HCT116 (cell line): ENCODE measurements at regions not wholly inside any gene's neighbourhood (a gene's known extent, or its start where the extent isn't known, plus 50 kb on each side); places are given as distances from the start of the nearest gene placed in this dataset.

ENCODE experiments used
- ATAC-seq: fragments of 200-7000 bp; cut with Tn5 transposase; 2 replicates; pipeline ENCODE4 v1.9.1; 2020; ENCODE audit warnings: mild to moderate bottlenecking, moderate library complexity
- BruUV-seq: library from RNA; stranded (reverse); fragments of 400-500 nt; replicated peaks from 2 replicates; lab custom pipeline; 2021; lab: Mats Ljungman, UMichigan
- CTCF ChIA-PET: fragments of 300-600 bp; sonication (Branson Sonifier 250); formaldehyde crosslinking; loops from one replicate; lab custom pipeline; 2021; ENCODE audit warnings: antibody characterized with exemption; lab: Charles Lee
- POLR2A ChIA-PET: fragments of 300-600, 350-600 bp; sonication (Branson Sonifier 250); formaldehyde crosslinking; loops from one replicate; lab custom pipeline; 2021; ENCODE audit warnings: antibody characterized with exemption; lab: Charles Lee
- RAD21 ChIA-PET, 2 experiments: fragments of 300-600 bp; sonication (Branson Sonifier 250); formaldehyde crosslinking; loops; one replicate each; lab custom pipeline; 2023; ENCODE audit warnings: low total read pairs in 2 of 2; ENCODE audit not compliant: uncharacterized antibody in 2 of 2, unreplicated experiment in 2 of 2, low non-redundant PET in 1 of 2; lab: Charles Lee
- DNase-seq: peaks from one replicate; pipeline ENCODE4 v3.0.0-alpha.2; 2010; ENCODE audit warnings: low read depth, low spot score
- H2AFZ ChIP-seq: fragments of 200-600 bp; shearing (Covaris generic), sonication (generic); 2 replicates; pipeline ENCODE4 v1.6.1; 2017; ENCODE audit warnings: low read depth, mixed run types, mixed read lengths, antibody characterized with exemption, low read length; ENCODE audit not compliant: poor library complexity, severe bottlenecking
- H3K27ac ChIP-seq: 2 replicates; pipeline ENCODE4 v1.5.1; 2012; ENCODE audit warnings: low read depth, low read length
- H3K27me3 ChIP-seq: fragments of 200-600 bp; sonication (generic); 2 replicates; pipeline ENCODE4 v1.6.1; 2016; ENCODE audit warnings: mixed run types, low read length, mixed read lengths; ENCODE audit not compliant: insufficient read depth
- H3K36me3 ChIP-seq, 2 experiments: fragments of 200-500 bp in 1 of 2; fragments of 200-600 bp in 1 of 2; sonication (Bioruptor generic) in 1 of 2; sonication (generic) in 1 of 2; 2 replicates each; pipeline versions ENCODE4 v1.5.1 to v1.6.1; 2014 to 2016; ENCODE audit warnings: low read length in 2 of 2, inconsistent platforms in 1 of 2, mixed read lengths in 1 of 2, mixed run types in 1 of 2; ENCODE audit not compliant: insufficient read depth in 2 of 2, control insufficient read depth in 1 of 2
- H3K4me1 ChIP-seq, 2 experiments: fragments of 200-600 bp in 1 of 2; sonication (generic) in 1 of 2; 2 replicates each; pipeline versions ENCODE4 v1.5.1 to v1.6.1; 2012 to 2017; ENCODE audit warnings: low read length in 2 of 2, inconsistent platforms in 1 of 2, mild to moderate bottlenecking in 1 of 2, mixed read lengths in 1 of 2, mixed run types in 1 of 2, moderate library complexity in 1 of 2; ENCODE audit not compliant: insufficient read depth in 2 of 2, control insufficient read depth in 1 of 2
- H3K4me2 ChIP-seq: fragments of 200-600 bp; sonication (generic); 2 replicates; pipeline ENCODE4 v1.6.1; 2017; ENCODE audit warnings: mixed run types, low read length, mixed read lengths
- H3K4me3 ChIP-seq, 2 experiments: fragments of 200-600 bp in 1 of 2; sonication (generic) in 1 of 2; replicated peaks in 1 of 2; 2 replicates each; pipeline ENCODE4 v1.5.1; 2011 to 2016; ENCODE audit warnings: low read length in 2 of 2, control low read depth in 1 of 2, low read depth in 1 of 2, mild to moderate bottlenecking in 1 of 2, mixed read lengths in 1 of 2, mixed run types in 1 of 2
- H3K79me2 ChIP-seq: fragments of 200-600 bp; sonication (generic); 2 replicates; pipeline ENCODE4 v1.6.1; 2017; ENCODE audit warnings: mild to moderate bottlenecking, mixed run types, low read length, moderate library complexity, mixed read lengths; ENCODE audit not compliant: insufficient read depth
- H3K9ac ChIP-seq: fragments of 200-600 bp; sonication (generic); 2 replicates; pipeline ENCODE4 v1.6.1; 2016; ENCODE audit warnings: low read length, mixed read lengths
- H3K9me2 ChIP-seq: fragments of 200-600 bp; sonication (generic), shearing (Covaris generic); 2 replicates; pipeline ENCODE4 v1.6.1; 2017; ENCODE audit warnings: mixed run types, mild to moderate bottlenecking, moderate library complexity; ENCODE audit not compliant: insufficient read depth
- H3K9me3 ChIP-seq, 2 experiments: fragments of 200-500 bp in 1 of 2; fragments of 200-600 bp in 1 of 2; sonication (Bioruptor generic) in 1 of 2; sonication (generic) in 1 of 2; 2 replicates each; pipeline ENCODE4 v1.6.1; 2014 to 2017; ENCODE audit warnings: low read length in 2 of 2, mixed read lengths in 2 of 2, inconsistent platforms in 1 of 2, low read depth in 1 of 2, mild to moderate bottlenecking in 1 of 2, mixed run types in 1 of 2, moderate library complexity in 1 of 2; ENCODE audit not compliant: control insufficient read depth in 1 of 2, insufficient read depth in 1 of 2
- H4K20me1 ChIP-seq: fragments of 200-600 bp; sonication (generic), shearing (Covaris generic); 2 replicates; pipeline ENCODE4 v1.6.1; 2017; ENCODE audit warnings: mixed run types, mild to moderate bottlenecking, moderate library complexity; ENCODE audit not compliant: insufficient read depth
- CBX3 ChIP-seq: IDR thresholded peaks from 2 replicates; pipeline ENCODE4 v1.6.1; 2012; ENCODE audit warnings: low read depth
- EGR1 ChIP-seq: IDR thresholded peaks from 2 replicates; pipeline ENCODE4 v1.6.1; 2012; ENCODE audit warnings: low read depth
- ELF1 ChIP-seq: IDR thresholded peaks from 2 replicates; pipeline ENCODE4 v1.6.1; 2012; ENCODE audit warnings: low read depth, borderline replicate concordance
- EZH2 ChIP-seq: fragments of 200-600 bp; sonication (generic); IDR thresholded peaks from 2 replicates; pipeline ENCODE4 v1.6.1; 2017; ENCODE audit warnings: antibody characterized with exemption, mixed run types
- JUND ChIP-seq: IDR thresholded peaks from 2 replicates; pipeline ENCODE4 v1.6.1; 2012
- POLR2AphosphoS5 ChIP-seq: IDR thresholded peaks from 2 replicates; pipeline ENCODE4 v1.6.1; 2011; ENCODE audit warnings: mild to moderate bottlenecking, low read depth, low read length, moderate library complexity
- RAD21 ChIP-seq: IDR thresholded peaks from 2 replicates; pipeline ENCODE4 v1.6.1; 2012; ENCODE audit warnings: low read depth, mild to moderate bottlenecking
- REST ChIP-seq: IDR thresholded peaks from 2 replicates; pipeline ENCODE4 v1.6.1; 2012; ENCODE audit warnings: low read depth
- SIN3A ChIP-seq: IDR thresholded peaks from 2 replicates; pipeline ENCODE4 v1.6.1; 2012; ENCODE audit warnings: low read depth
- SP1 ChIP-seq: IDR thresholded peaks from 2 replicates; pipeline ENCODE4 v1.6.1; 2012; ENCODE audit warnings: low read depth
- YY1 ChIP-seq: IDR thresholded peaks from 2 replicates; pipeline ENCODE4 v1.6.1; 2011; ENCODE audit warnings: low read length, low read depth, moderate library complexity, mild to moderate bottlenecking; ENCODE audit not compliant: insufficient replicate concordance; ENCODE audit errors: extremely low read depth
- ZBTB33 ChIP-seq: IDR thresholded peaks from 2 replicates; pipeline ENCODE4 v1.6.1; 2011; ENCODE audit warnings: mild to moderate bottlenecking, low read length, moderate library complexity; ENCODE audit not compliant: insufficient replicate concordance; ENCODE audit errors: extremely low read depth
- intact Hi-C: fragments of 100-400 bp; cut with micrococcal nuclease; formaldehyde crosslinking; loops from 2 replicates; pipeline ENCODE4 v1.10.0; 2022
- TF ChIP-seq, protein P1 (sequence below): IDR thresholded peaks from 2 replicates; pipeline ENCODE4 v1.6.1; 2012
- TF ChIP-seq, protein P2 (sequence below): IDR thresholded peaks from 2 replicates; pipeline ENCODE4 v1.6.1; 2012

GRCh38 chr7:16034353-16034752 is 347.9 kb upstream of the MEOX2 start:
- Histone ChIP-seq H2AFZ (no peak overlapping the region), H3K36me3 (no peaks in the 10 kb centered on the region), H3K27ac (no peak overlapping the region), H3K9me2 (no peaks in the 10 kb centered on the region), H3K4me3 (no peak overlapping the region), H3K9ac (no peak overlapping the region), H3K4me1 (no peaks in the 10 kb centered on the region), H3K9me3 (no peaks in the 10 kb centered on the region), H4K20me1 (no peaks in the 10 kb centered on the region), H3K27me3 (no peaks in the 10 kb centered on the region), H3K79me2 (no peaks in the 10 kb centered on the region), H3K4me2 (no peak overlapping the region)
- ATAC-seq (no peak), DNase-seq (no peak)
- TF ChIP-seq, protein P1, sequence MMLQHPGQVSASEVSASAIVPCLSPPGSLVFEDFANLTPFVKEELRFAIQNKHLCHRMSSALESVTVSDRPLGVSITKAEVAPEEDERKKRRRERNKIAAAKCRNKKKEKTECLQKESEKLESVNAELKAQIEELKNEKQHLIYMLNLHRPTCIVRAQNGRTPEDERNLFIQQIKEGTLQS = no peak
- TF ChIP-seq RAD21 = no peak
- TF ChIP-seq EZH2 = no peak
- no peak for TF ChIP-seq YY1
- TF ChIP-seq JUND = no peak
- no peak for TF ChIP-seq ZBTB33
- TF ChIP-seq POLR2AphosphoS5 = no peak
- no peak for TF ChIP-seq ELF1
- TF ChIP-seq SP1 = no peak
- no peak for TF ChIP-seq SIN3A
- TF ChIP-seq EGR1 = no peak
- TF ChIP-seq, protein P2, sequence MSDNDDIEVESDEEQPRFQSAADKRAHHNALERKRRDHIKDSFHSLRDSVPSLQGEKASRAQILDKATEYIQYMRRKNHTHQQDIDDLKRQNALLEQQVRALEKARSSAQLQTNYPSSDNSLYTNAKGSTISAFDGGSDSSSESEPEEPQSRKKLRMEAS = no peak
- TF ChIP-seq CBX3 = no peak
- TF ChIP-seq REST = no peak
- ChIA-PET CTCF (no interaction called here), RAD21 (no interaction called here), POLR2A (no interaction called here)
- BruUV-seq = no TSS peak
- intact Hi-C loops = no loop called here
